ENCODE measurements at regions not wholly inside any gene's neighbourhood (a gene's known extent, or its start where the extent isn't known, plus 50 kb on each side); places are given as distances from the start of the nearest gene placed in this dataset.
A peak's percentile ranks its signal among the peaks of the same experiment; 100 is the strongest.

DNA sequence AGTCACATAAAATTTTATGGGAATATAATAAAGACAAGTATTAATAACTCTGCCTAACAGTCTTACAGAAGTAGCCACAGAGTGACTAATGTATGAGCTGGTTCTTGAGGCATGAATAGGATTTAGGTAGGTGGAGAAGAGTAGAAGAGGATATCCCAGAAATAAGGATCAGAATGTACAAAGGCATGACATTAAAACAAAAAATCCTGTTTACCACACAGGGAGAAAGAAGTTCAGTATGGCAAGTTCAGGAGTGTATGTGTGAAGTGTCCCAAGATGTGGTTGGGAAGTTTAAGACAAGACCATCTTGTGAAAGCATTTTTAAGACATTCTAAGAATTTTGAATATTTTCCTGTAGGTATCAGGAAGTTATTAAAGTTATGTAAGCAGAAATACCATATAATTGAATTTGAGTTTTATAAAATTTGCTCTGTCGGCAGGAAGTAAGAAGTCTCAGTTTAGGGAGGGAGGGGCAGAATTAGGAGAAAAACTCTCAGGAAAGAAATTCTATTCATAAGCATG is 64.7 kb upstream of the CAV2 start:
- ATAC-seq = no peak
- in situ Hi-C loops (cut with MboI) = no loop called here
- no peak overlapping the region for H3K4me3 ChIP-seq
- no peaks in the 10 kb centered on the region for H4K20me1 ChIP-seq (replicated peaks; ENCODE audit: control insufficient read depth, insufficient read depth, low read length)
- POLR2A ChIA-PET = no interaction called here
- H3K27me3 ChIP-seq (ENCODE audit: control insufficient read depth in 2 of 2, insufficient read depth in 2 of 2, low read length in 2 of 2) = no peaks in the 10 kb centered on the region; a peak in 1 of 5 replicates
- H3K9me1 ChIP-seq (ENCODE audit: control insufficient read depth, insufficient read depth, low read length) = no peaks in the 10 kb centered on the region
- CTCF ChIA-PET (ENCODE audit: low intra/inter-chr PET ratio) = no interaction called here
- no peak for FAIRE-seq
- no peak for DNase-seq (ENCODE audit: extremely low read depth in 1 of 4, low spot score in 3 of 4)
- no TSS peak for BruUV-seq (replicated peaks)
- peaks cover 4 to 18% of the 10 kb centered on the region in 2 experiments; a peak in 3 of 5 replicates for H3K4me1 ChIP-seq (replicated peaks in 1 of 2; ENCODE audit: control insufficient read depth in 2 of 2, insufficient read depth in 2 of 2, low read length in 2 of 2)
- H3K9ac ChIP-seq (ENCODE audit: insufficient read depth in 1 of 2, low read depth in 2 of 2, low read length in 2 of 2) = no peak overlapping the region
- H3K9me3 ChIP-seq (replicated peaks; ENCODE audit: control insufficient read depth, insufficient read depth, low read depth, low read length) = no peaks in the 10 kb centered on the region
- no peak overlapping the region for H2AFZ ChIP-seq (ENCODE audit: low read depth, low read length)
- intact Hi-C loops (cut with micrococcal nuclease) = loop anchor here (5.0 kb wide), 1 partner anchor 258 kb away; no protein-coding TSS in a partner anchor
- no peaks in the 10 kb centered on the region for H3K36me3 ChIP-seq (ENCODE audit: control insufficient read depth, insufficient read depth, low read length)
- peak; percentile 65 for TF ChIP-seq ZNF316 (IDR thresholded peaks at IDR 0.05)
- TF ChIP-seq ZEB2 (IDR thresholded peaks at IDR 0.05) = no peak
- TF ChIP-seq MAFF (IDR thresholded peaks at IDR 0.05; ENCODE audit: low read length) = 0 out of 2 replicates have a peak, but pooled peaks have one; percentile 17
- 0 out of 2 replicates have a peak, but pooled peaks have one; percentile 22 for TF ChIP-seq C11orf30 (IDR thresholded peaks at IDR 0.05; ENCODE audit: low read depth)
- TF ChIP-seq CBX3 (IDR thresholded peaks at IDR 0.05; ENCODE audit: borderline replicate concordance in 1 of 2, low read length in 2 of 2) = no peak
- WGBS (ENCODE audit: insufficient coverage, low coverage, missing lambda C conversion rate) = 90% methylated on average over 1 of the region's 1 CpG
- H3K27ac ChIP-seq (ENCODE audit: extremely low read depth, low read depth, low read length) = no peak overlapping the region
- H3K4me2 ChIP-seq (ENCODE audit: insufficient read depth, low read length) = no peak overlapping the region
- no peaks in the 10 kb centered on the region for H3K79me2 ChIP-seq (ENCODE audit: control insufficient read depth, insufficient read depth, low read length)

DNA sequence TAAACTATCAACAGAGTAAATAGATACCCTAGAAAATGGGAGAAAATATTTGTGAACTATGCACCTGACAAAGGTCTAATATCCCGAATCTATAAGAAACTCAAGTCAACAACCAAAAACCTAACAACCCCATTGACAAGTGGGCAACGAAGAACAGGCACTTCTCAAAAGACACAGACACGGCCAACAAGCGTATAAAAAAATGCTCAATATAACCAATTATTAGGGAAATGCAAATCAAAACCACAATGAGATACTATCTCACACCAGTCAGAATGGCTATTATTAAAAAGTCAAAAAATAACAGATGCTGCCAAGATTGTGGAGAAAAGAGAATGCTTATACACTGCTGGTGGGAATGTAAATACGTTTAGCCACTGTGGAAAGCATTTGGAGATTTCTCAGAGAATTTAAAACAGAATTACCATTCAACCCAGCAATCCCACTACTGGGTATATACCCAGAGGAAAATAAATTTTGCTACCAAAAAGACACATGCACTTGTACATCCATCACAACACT is 63.2 kb upstream of the CAV2 start:
- Histone ChIP-seq H3K36me3 (ENCODE audit: control insufficient read depth, insufficient read depth, low read length) (no peaks in the 10 kb centered on the region), H2AFZ (ENCODE audit: low read depth, low read length) (no peak overlapping the region), H3K27ac (ENCODE audit: extremely low read depth, low read depth, low read length) (no peak overlapping the region), H4K20me1 (replicated peaks; ENCODE audit: control insufficient read depth, insufficient read depth, low read length) (no peaks in the 10 kb centered on the region), H3K27me3 (ENCODE audit: control insufficient read depth in 2 of 2, insufficient read depth in 2 of 2, low read length in 2 of 2) (no peaks in the 10 kb centered on the region; a peak in 1 of 5 replicates), H3K9me3 (replicated peaks; ENCODE audit: control insufficient read depth, insufficient read depth, low read depth, low read length) (no peaks in the 10 kb centered on the region), H3K9ac (ENCODE audit: insufficient read depth in 1 of 2, low read depth in 2 of 2, low read length in 2 of 2) (no peak overlapping the region), H3K4me3 (no peak overlapping the region), H3K9me1 (ENCODE audit: control insufficient read depth, insufficient read depth, low read length) (no peaks in the 10 kb centered on the region), H3K79me2 (ENCODE audit: control insufficient read depth, insufficient read depth, low read length) (no peaks in the 10 kb centered on the region), H3K4me2 (ENCODE audit: insufficient read depth, low read length) (no peak overlapping the region), H3K4me1 (replicated peaks in 1 of 2; ENCODE audit: control insufficient read depth in 2 of 2, insufficient read depth in 2 of 2, low read length in 2 of 2) (peaks cover 8 to 25% of the 10 kb centered on the region in 2 experiments; a peak in 3 of 5 replicates)
- ChIA-PET POLR2A (no interaction called here), CTCF (ENCODE audit: low intra/inter-chr PET ratio) (no interaction called here)
- ATAC-seq (no peak), DNase-seq (ENCODE audit: extremely low read depth in 1 of 4, low spot score in 3 of 4) (no peak), FAIRE-seq (no peak)
- no TSS peak for BruUV-seq (replicated peaks)
- WGBS (ENCODE audit: insufficient coverage, low coverage, missing lambda C conversion rate) = 46% methylated on average over 5 of the region's 5 CpGs
- intact Hi-C loops (cut with micrococcal nuclease) = loop anchor here (5.0 kb wide), 1 partner anchor 259 kb away; no protein-coding TSS in a partner anchor
- in situ Hi-C loops (cut with MboI) = no loop called here
- TF ChIP-seq, protein P1, sequence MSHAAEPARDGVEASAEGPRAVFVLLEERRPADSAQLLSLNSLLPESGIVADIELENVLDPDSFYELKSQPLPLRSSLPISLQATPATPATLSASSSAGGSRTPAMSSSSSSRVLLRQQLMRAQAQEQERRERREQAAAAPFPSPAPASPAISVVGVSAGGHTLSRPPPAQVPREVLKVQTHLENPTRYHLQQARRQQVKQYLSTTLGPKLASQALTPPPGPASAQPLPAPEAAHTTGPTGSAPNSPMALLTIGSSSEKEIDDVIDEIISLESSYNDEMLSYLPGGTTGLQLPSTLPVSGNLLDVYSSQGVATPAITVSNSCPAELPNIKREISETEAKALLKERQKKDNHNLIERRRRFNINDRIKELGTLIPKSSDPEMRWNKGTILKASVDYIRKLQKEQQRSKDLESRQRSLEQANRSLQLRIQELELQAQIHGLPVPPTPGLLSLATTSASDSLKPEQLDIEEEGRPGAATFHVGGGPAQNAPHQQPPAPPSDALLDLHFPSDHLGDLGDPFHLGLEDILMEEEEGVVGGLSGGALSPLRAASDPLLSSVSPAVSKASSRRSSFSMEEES (CRISPR knock-in tag; IDR thresholded peaks at IDR 0.05) = no peak
- no peak for TF ChIP-seq CREM (IDR thresholded peaks at IDR 0.05; ENCODE audit: low read depth)
- TF ChIP-seq ZNF354B (CRISPR knock-in tag; IDR thresholded peaks at IDR 0.05) = no peak
- no peak for TF ChIP-seq ZNF23 (CRISPR knock-in tag; IDR thresholded peaks at IDR 0.05)
- TF ChIP-seq SREBF1 (IDR thresholded peaks at IDR 0.05; ENCODE audit: borderline replicate concordance, low read depth, low read length) = no peak
- no peak for TF ChIP-seq ZNF778 (CRISPR knock-in tag; IDR thresholded peaks at IDR 0.05)
- TF ChIP-seq ZC3H11A (IDR thresholded peaks at IDR 0.05; ENCODE audit: low read depth, low read length) = no peak
- TF ChIP-seq RNF2 (IDR thresholded peaks at IDR 0.05) = no peak
- TF ChIP-seq ZNF232 (CRISPR knock-in tag; IDR thresholded peaks at IDR 0.05) = no peak
- TF ChIP-seq SP2 (IDR thresholded peaks at IDR 0.05; ENCODE audit: extremely low read depth, low read depth, low read length, poor library complexity, severe bottlenecking) = no peak
- no peak for TF ChIP-seq ZNF644 (tag; IDR thresholded peaks at IDR 0.05; ENCODE audit: low read depth)
- no peak for TF ChIP-seq CBFB (CRISPR knock-in tag; IDR thresholded peaks at IDR 0.05)
- TF ChIP-seq PTTG1 (tag; IDR thresholded peaks at IDR 0.05; ENCODE audit: low read depth) = no peak
- TF ChIP-seq SIN3B (IDR thresholded peaks at IDR 0.05; ENCODE audit: low read depth) = no peak

Measured in K562 (cell line).